ENCODE measurements at regions not wholly inside any gene's neighbourhood (a gene's known extent, or its start where the extent isn't known, plus 50 kb on each side); places are given as distances from the start of the nearest gene placed in this dataset.

GRCh38 chr14:106690333-106690891 is 1164.0 kb downstream of the TMEM121 start:
- TF ChIP-seq POLR2A (IDR thresholded peaks at IDR 0.05) = no peak
- TF ChIP-seq, protein P1, sequence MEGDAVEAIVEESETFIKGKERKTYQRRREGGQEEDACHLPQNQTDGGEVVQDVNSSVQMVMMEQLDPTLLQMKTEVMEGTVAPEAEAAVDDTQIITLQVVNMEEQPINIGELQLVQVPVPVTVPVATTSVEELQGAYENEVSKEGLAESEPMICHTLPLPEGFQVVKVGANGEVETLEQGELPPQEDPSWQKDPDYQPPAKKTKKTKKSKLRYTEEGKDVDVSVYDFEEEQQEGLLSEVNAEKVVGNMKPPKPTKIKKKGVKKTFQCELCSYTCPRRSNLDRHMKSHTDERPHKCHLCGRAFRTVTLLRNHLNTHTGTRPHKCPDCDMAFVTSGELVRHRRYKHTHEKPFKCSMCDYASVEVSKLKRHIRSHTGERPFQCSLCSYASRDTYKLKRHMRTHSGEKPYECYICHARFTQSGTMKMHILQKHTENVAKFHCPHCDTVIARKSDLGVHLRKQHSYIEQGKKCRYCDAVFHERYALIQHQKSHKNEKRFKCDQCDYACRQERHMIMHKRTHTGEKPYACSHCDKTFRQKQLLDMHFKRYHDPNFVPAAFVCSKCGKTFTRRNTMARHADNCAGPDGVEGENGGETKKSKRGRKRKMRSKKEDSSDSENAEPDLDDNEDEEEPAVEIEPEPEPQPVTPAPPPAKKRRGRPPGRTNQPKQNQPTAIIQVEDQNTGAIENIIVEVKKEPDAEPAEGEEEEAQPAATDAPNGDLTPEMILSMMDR (IDR thresholded peaks at IDR 0.05) = no peak

Data from body of pancreas (tissue), 4 donors.